Keratinocyte (primary cell): ENCODE measurements at regions not wholly inside any gene's neighbourhood (a gene's known extent, or its start where the extent isn't known, plus 50 kb on each side); places are given as distances from the start of the nearest gene placed in this dataset.

ENCODE experiments used
- DNase-seq: peaks from one replicate; pipeline ENCODE4 v3.0.0-alpha.2; 2011; ENCODE audit warnings: low read depth, missing footprints, low spot score
- FAIRE-seq: peaks from 2 replicates; lab custom pipeline; 2011; peaks lifted over from hg19 to GRCh38; lab: Jason Lieb, UNC
- H2AFZ ChIP-seq: 2 replicates; pipeline ENCODE4 v1.6.0; 2012; ENCODE audit warnings: low read length, control low read depth, inconsistent platforms; ENCODE audit not compliant: control insufficient read depth
- H3K27ac ChIP-seq: 2 replicates; pipeline ENCODE4 v1.5.1; 2011; ENCODE audit warnings: low read length; ENCODE audit not compliant: control insufficient read depth, insufficient read depth
- H3K27me3 ChIP-seq: 3 replicates; pipeline ENCODE4 v1.6.0; 2011; ENCODE audit warnings: low read length; ENCODE audit not compliant: control insufficient read depth, insufficient read depth; ENCODE audit errors: extremely low read depth
- H3K36me3 ChIP-seq, 2 experiments: 2 replicates in 1 of 2; 3 replicates in 1 of 2; pipeline ENCODE4 v1.5.1; 2011; ENCODE audit warnings: low read length in 2 of 2, mild to moderate bottlenecking in 1 of 2; ENCODE audit not compliant: control insufficient read depth in 2 of 2, insufficient read depth in 2 of 2; ENCODE audit errors: extremely low read depth in 1 of 2
- H3K4me1 ChIP-seq: 3 replicates; pipeline ENCODE4 v1.5.1; 2011; ENCODE audit warnings: low read length; ENCODE audit not compliant: control insufficient read depth, insufficient read depth; ENCODE audit errors: extremely low read depth
- H3K4me2 ChIP-seq: 3 replicates; pipeline ENCODE4 v1.6.0; 2011; ENCODE audit warnings: low read depth, low read length; ENCODE audit not compliant: control insufficient read depth, insufficient read depth; ENCODE audit errors: extremely low read depth
- H3K4me3 ChIP-seq, 3 experiments: fragments of 200-600 bp in 1 of 3; sonication (generic) in 1 of 3; 2 replicates in 2 of 3; 3 replicates in 1 of 3; pipeline ENCODE4 v1.5.1; 2011 to 2016; ENCODE audit warnings: low read length in 3 of 3, mild to moderate bottlenecking in 3 of 3, control low read depth in 2 of 3, inconsistent platforms in 1 of 3, low read depth in 1 of 3, mixed read lengths in 1 of 3, mixed run types in 1 of 3, moderate library complexity in 1 of 3; ENCODE audit not compliant: control insufficient read depth in 2 of 3, insufficient read depth in 2 of 3; ENCODE audit errors: extremely low read depth in 1 of 3
- H3K79me2 ChIP-seq: 2 replicates; pipeline ENCODE4 v1.6.0; 2012; ENCODE audit warnings: low read length; ENCODE audit not compliant: control insufficient read depth, insufficient read depth
- H3K9ac ChIP-seq: 3 replicates; pipeline ENCODE4 v1.6.0; 2011; ENCODE audit warnings: low read length; ENCODE audit not compliant: control insufficient read depth, insufficient read depth; ENCODE audit errors: extremely low read depth
- H3K9me1 ChIP-seq: 3 replicates; pipeline ENCODE4 v1.6.0; 2011; ENCODE audit warnings: low read length; ENCODE audit not compliant: control insufficient read depth, insufficient read depth; ENCODE audit errors: extremely low read depth
- H3K9me3 ChIP-seq: 2 replicates; pipeline ENCODE4 v1.5.1; 2012; ENCODE audit warnings: low read depth, low read length; ENCODE audit not compliant: control insufficient read depth
- H4K20me1 ChIP-seq: 3 replicates; pipeline ENCODE4 v1.6.0; 2011; ENCODE audit warnings: low read length; ENCODE audit not compliant: control insufficient read depth, insufficient read depth; ENCODE audit errors: extremely low read depth
- EZH2 ChIP-seq: IDR thresholded peaks from one replicate; pipeline ENCODE4 v1.6.1; 2012; ENCODE audit warnings: inconsistent platforms, mild to moderate bottlenecking, low read length, moderate library complexity
- dilution Hi-C: fragments of 300-500 bp; cut with MboI; formaldehyde crosslinking; loops from one replicate; pipeline ENCODE4 v1.7.0; 2020; ENCODE audit warnings: low sequenced_read_pairs; ENCODE audit not compliant: extremely low pct_ligation_motif_present
- TF ChIP-seq, protein P1 (sequence below), 3 experiments: IDR thresholded peaks in 1 of 3; conservative IDR thresholded peaks in 1 of 3; optimal IDR thresholded peaks in 1 of 3; 2 replicates in 2 of 3; 3 replicates in 1 of 3; pipeline versions ENCODE3 to v1.5.1; 2011; ENCODE audit warnings: low read length in 3 of 3, mild to moderate bottlenecking in 3 of 3, moderate library complexity in 2 of 3, control low read depth in 1 of 3, inconsistent platforms in 1 of 3; ENCODE audit not compliant: insufficient read depth in 2 of 3; ENCODE audit errors: extremely low read depth in 1 of 3

DNA sequence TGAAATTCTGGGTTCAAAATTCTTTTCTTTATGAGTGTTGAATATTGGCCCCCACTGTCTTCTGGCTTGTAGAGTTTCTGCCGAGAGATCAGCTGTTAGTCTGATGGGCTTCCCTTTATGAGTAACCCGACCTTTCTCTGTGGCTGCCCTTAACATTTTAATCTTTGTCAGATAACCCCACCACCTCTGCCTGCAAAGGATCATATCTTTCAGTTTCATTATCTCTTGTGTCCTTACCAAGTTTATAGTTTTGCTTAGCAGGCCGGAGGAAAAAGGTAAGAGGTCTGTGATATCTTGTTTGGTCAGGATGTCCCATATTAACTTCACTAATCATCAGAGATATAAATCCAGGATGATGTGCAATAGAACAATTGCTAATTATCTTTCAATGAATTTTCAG, 970.2 kb upstream of the TYRP1 start:
- FAIRE-seq (no peak), DNase-seq (no peak)
- H3K4me3 ChIP-seq, result no peak overlapping the region
- no peaks in the 10 kb centered on the region for H3K9me1 ChIP-seq
- H3K27me3 ChIP-seq, result no peaks in the 10 kb centered on the region
- H3K4me1 ChIP-seq, result no peaks in the 10 kb centered on the region
- dilution Hi-C loops, result no loop called here
- H2AFZ ChIP-seq, result no peak overlapping the region
- H3K79me2 ChIP-seq, result no peaks in the 10 kb centered on the region
- no peak overlapping the region for H3K4me2 ChIP-seq
- H3K9me3 ChIP-seq, result no peaks in the 10 kb centered on the region
- no peak overlapping the region for H3K27ac ChIP-seq
- H4K20me1 ChIP-seq, result no peaks in the 10 kb centered on the region
- no peak overlapping the region for H3K9ac ChIP-seq
- no peaks in the 10 kb centered on the region for H3K36me3 ChIP-seq
- no peak for TF ChIP-seq EZH2
- TF ChIP-seq, protein P1, sequence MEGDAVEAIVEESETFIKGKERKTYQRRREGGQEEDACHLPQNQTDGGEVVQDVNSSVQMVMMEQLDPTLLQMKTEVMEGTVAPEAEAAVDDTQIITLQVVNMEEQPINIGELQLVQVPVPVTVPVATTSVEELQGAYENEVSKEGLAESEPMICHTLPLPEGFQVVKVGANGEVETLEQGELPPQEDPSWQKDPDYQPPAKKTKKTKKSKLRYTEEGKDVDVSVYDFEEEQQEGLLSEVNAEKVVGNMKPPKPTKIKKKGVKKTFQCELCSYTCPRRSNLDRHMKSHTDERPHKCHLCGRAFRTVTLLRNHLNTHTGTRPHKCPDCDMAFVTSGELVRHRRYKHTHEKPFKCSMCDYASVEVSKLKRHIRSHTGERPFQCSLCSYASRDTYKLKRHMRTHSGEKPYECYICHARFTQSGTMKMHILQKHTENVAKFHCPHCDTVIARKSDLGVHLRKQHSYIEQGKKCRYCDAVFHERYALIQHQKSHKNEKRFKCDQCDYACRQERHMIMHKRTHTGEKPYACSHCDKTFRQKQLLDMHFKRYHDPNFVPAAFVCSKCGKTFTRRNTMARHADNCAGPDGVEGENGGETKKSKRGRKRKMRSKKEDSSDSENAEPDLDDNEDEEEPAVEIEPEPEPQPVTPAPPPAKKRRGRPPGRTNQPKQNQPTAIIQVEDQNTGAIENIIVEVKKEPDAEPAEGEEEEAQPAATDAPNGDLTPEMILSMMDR (optimal IDR thresholded peaks at IDR 0.05 in 1 of 3, IDR thresholded peaks at IDR 0.05 in 1 of 3, conservative IDR thresholded peaks at IDR 0.05 in 1 of 3; ENCODE audit: extremely low read depth in 1 of 3, insufficient read depth in 2 of 3, low read length in 3 of 3), result no peak

DNA sequence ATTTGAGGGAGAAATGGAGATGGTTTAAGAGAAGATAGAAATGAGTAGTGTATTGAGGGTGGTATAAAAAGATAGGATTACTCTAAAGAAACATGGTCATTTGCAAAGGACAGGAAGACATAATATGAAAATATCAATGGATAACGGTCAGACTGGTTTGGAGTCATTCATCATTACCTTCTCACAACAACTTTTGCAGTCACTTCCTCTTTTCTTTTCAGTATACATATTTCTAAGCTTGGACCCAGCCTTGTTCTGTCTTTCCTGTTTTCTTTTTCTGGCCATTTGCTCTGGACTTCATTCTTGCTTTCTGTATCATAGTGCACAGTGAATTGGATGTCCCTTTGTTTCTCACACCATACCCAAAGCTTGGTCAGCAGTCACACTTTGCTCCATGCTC, 966.5 kb upstream of the TYRP1 start:
- Histone ChIP-seq H3K9me3 (no peaks in the 10 kb centered on the region), H3K27ac (no peak overlapping the region), H3K79me2 (no peaks in the 10 kb centered on the region), H2AFZ (no peak overlapping the region), H4K20me1 (no peaks in the 10 kb centered on the region), H3K9me1 (no peaks in the 10 kb centered on the region), H3K4me1 (no peaks in the 10 kb centered on the region), H3K9ac (no peak overlapping the region), H3K36me3 (no peaks in the 10 kb centered on the region), H3K4me3 (no peak overlapping the region), H3K4me2 (no peak overlapping the region), H3K27me3 (no peaks in the 10 kb centered on the region)
- no peak for DNase-seq
- no peak for TF ChIP-seq EZH2
- TF ChIP-seq, protein P1 (optimal IDR thresholded peaks at IDR 0.05 in 1 of 3, IDR thresholded peaks at IDR 0.05 in 1 of 3, conservative IDR thresholded peaks at IDR 0.05 in 1 of 3; ENCODE audit: extremely low read depth in 1 of 3, insufficient read depth in 2 of 3, low read length in 3 of 3), result no peak
- no peak for FAIRE-seq
- dilution Hi-C loops, result no loop called here
